ENCODE measurements at regions not wholly inside any gene's neighbourhood (a gene's known extent, or its start where the extent isn't known, plus 50 kb on each side); places are given as distances from the start of the nearest gene placed in this dataset.

- no peak overlapping the region for H3K56ac ChIP-seq (ENCODE audit: insufficient read length, low read depth, low read length)
- no peak overlapping the region for H3K4me2 ChIP-seq (ENCODE audit: insufficient read depth, insufficient read length, low read length)
- no peak overlapping the region for H2BK5ac ChIP-seq (ENCODE audit: insufficient read length, low read length)
- H4K91ac ChIP-seq (ENCODE audit: insufficient read length, low read depth, low read length), result no peak overlapping the region
- no peak overlapping the region for H3T11ph ChIP-seq (ENCODE audit: low read length)
- no peaks in the 10 kb centered on the region for H3K9me3 ChIP-seq (ENCODE audit: control insufficient read depth, low read depth, low read length)
- no peaks in the 10 kb centered on the region for H4K20me1 ChIP-seq (ENCODE audit: control insufficient read depth, insufficient read depth, insufficient read length)
- no peaks in the 10 kb centered on the region for H3K27me3 Mint-ChIP-seq (ENCODE audit: low read depth)
- H2AFZ ChIP-seq (ENCODE audit: low read length), result no peak overlapping the region
- H3K27ac ChIP-seq (ENCODE audit: insufficient read length, low read depth, low read length), result no peak overlapping the region
- DNase-seq, result no peak
- no peak for TF ChIP-seq CTCF (conservative IDR thresholded peaks at IDR 0.05)
- H3K4me1 Mint-ChIP-seq, result no peaks in the 10 kb centered on the region
- no peak overlapping the region for H3K23ac ChIP-seq (ENCODE audit: insufficient read length, low read depth, low read length)
- no peak overlapping the region for H3K4me3 Mint-ChIP-seq
- no peaks in the 10 kb centered on the region for H3K9me3 Mint-ChIP-seq
- no peaks in the 10 kb centered on the region for H3K4me1 ChIP-seq (ENCODE audit: insufficient read depth, low read length)
- no peak overlapping the region for H3K4ac ChIP-seq (ENCODE audit: low read depth, low read length)
- no peak overlapping the region for H3K14ac ChIP-seq (ENCODE audit: insufficient read depth, low read length)
- no peak overlapping the region for H3K27ac Mint-ChIP-seq
- H2AK5ac ChIP-seq (ENCODE audit: insufficient read length, low read length), result no peak overlapping the region
- H4K8ac ChIP-seq (replicated peaks; ENCODE audit: insufficient read length, low read depth, low read length), result no peak overlapping the region
- no peak overlapping the region for H2BK12ac ChIP-seq (ENCODE audit: insufficient read length, low read depth, low read length)
- no peak overlapping the region for H3K18ac ChIP-seq (ENCODE audit: insufficient read length, low read depth, low read length)
- no peaks in the 10 kb centered on the region for H3K79me1 ChIP-seq (ENCODE audit: insufficient read depth, low read depth, low read length, poor library complexity, severe bottlenecking)
- no peak overlapping the region for H2BK120ac ChIP-seq (ENCODE audit: low read depth, low read length, poor library complexity, severe bottlenecking)
- H3K36me3 Mint-ChIP-seq (ENCODE audit: insufficient read depth in 1 of 3, low read depth in 3 of 3), result no peaks in the 10 kb centered on the region
- no peaks in the 10 kb centered on the region for H3K23me2 ChIP-seq (ENCODE audit: insufficient read length, low read depth, low read length, poor library complexity, severe bottlenecking)
- H3K79me2 ChIP-seq (ENCODE audit: insufficient read depth, low read length), result no peaks in the 10 kb centered on the region
- H3K9ac ChIP-seq (ENCODE audit: extremely low read depth, insufficient read length, low read length), result no peak overlapping the region
- no peak overlapping the region for H2BK15ac ChIP-seq (ENCODE audit: low read depth, low read length)
- H2BK20ac ChIP-seq (ENCODE audit: low read depth, low read length, poor library complexity, severe bottlenecking), result no peak overlapping the region
- no CpG with 5 or more reads among the region's 1 CpG for WGBS (ENCODE audit: extremely low coverage, insufficient read length, low lambda C conversion rate)
- no peak overlapping the region for H4K5ac ChIP-seq (ENCODE audit: insufficient read length, low read depth, low read length)
- H3K27me3 ChIP-seq (ENCODE audit: insufficient read depth, low read length), result no peaks in the 10 kb centered on the region
Observed at GRCh38 chr2:138307099-138307498, 194.5 kb upstream of the SPOPL start.

Measured in H9 (cell line).